ENCODE measurements at regions not wholly inside any gene's neighbourhood (a gene's known extent, or its start where the extent isn't known, plus 50 kb on each side); places are given as distances from the start of the nearest gene placed in this dataset.

- H3K4me1 ChIP-seq, result no peaks in the 10 kb centered on the region
- no peak for DNase-seq (ENCODE audit: low spot score in 2 of 2)
- H3K36me3 ChIP-seq, result no peaks in the 10 kb centered on the region
- no peak overlapping the region for H3K4me3 ChIP-seq
- WGBS, 2 donors, result 0% methylated on average over 1 of the region's 1 CpG
- TF ChIP-seq POLR2A (IDR thresholded peaks at IDR 0.05) (no peak), CTCF (IDR thresholded peaks at IDR 0.05) (no peak), EP300 (IDR thresholded peaks at IDR 0.05) (no peak)
- H3K9me3 ChIP-seq, result no peaks in the 10 kb centered on the region
- no peaks in the 10 kb centered on the region for H3K27me3 ChIP-seq
- H3K27ac ChIP-seq, result no peak overlapping the region
Observed at GRCh38 chr5:96509316-96509715, 76.3 kb upstream of the PCSK1 start.

GRCh38 chr5:96509721-96510350, 76.8 kb upstream of the PCSK1 start:
- Histone ChIP-seq H3K4me3 (no peak overlapping the region), H3K4me1 (no peaks in the 10 kb centered on the region), H3K27me3 (no peaks in the 10 kb centered on the region), H3K27ac (no peak overlapping the region), H3K36me3 (no peaks in the 10 kb centered on the region), H3K9me3 (no peaks in the 10 kb centered on the region)
- TF ChIP-seq CTCF (IDR thresholded peaks at IDR 0.05), result no peak
- no peak for TF ChIP-seq POLR2A (IDR thresholded peaks at IDR 0.05)
- peak in 1 of 2 donors; percentile 48 for TF ChIP-seq EP300 (IDR thresholded peaks at IDR 0.05)
- WGBS, 2 donors, result 25 to 28% methylated on average over 5 of the region's 5 CpGs
- DNase-seq (ENCODE audit: low spot score in 2 of 2), result no peak

GRCh38 chr5:96516631-96517071, 83.6 kb upstream of the PCSK1 start:
- TF ChIP-seq EP300 (IDR thresholded peaks at IDR 0.05), result no peak
- TF ChIP-seq CTCF (IDR thresholded peaks at IDR 0.05), result no peak
- TF ChIP-seq POLR2A (IDR thresholded peaks at IDR 0.05), result no peak
- no peak overlapping the region for H3K27ac ChIP-seq
- WGBS, 2 donors, result 66 to 68% methylated on average over 6 of the region's 6 CpGs

GRCh38 chr5:96517295-96517694, 84.2 kb upstream of the PCSK1 start:
- DNase-seq (ENCODE audit: low spot score in 2 of 2), result no peak
- no peaks in the 10 kb centered on the region for H3K9me3 ChIP-seq
- H3K4me3 ChIP-seq, result no peak overlapping the region
- WGBS, 2 donors, result 48 to 49% methylated on average over 4 of the region's 4 CpGs
- H3K36me3 ChIP-seq, result no peaks in the 10 kb centered on the region
- H3K27ac ChIP-seq, result no peak overlapping the region
- TF ChIP-seq EP300 (IDR thresholded peaks at IDR 0.05) (no peak), POLR2A (IDR thresholded peaks at IDR 0.05) (no peak), CTCF (IDR thresholded peaks at IDR 0.05) (no peak)
- H3K4me1 ChIP-seq, result peaks cover 0 to 12% (median 0%) of the 10 kb centered on the region in 4 donors
- no peaks in the 10 kb centered on the region for H3K27me3 ChIP-seq

More at GRCh38 chr5:96516631-96517071, 83.6 kb upstream of the PCSK1 start:
- Histone ChIP-seq H3K4me1 (peaks cover 0 to 12% (median 0%) of the 10 kb centered on the region in 4 donors), H3K4me3 (no peak overlapping the region), H3K27me3 (no peaks in the 10 kb centered on the region), H3K9me3 (no peaks in the 10 kb centered on the region), H3K36me3 (no peaks in the 10 kb centered on the region)
- no peak for DNase-seq (ENCODE audit: low spot score in 2 of 2)

- TF ChIP-seq EP300 (IDR thresholded peaks at IDR 0.05) (no peak), POLR2A (IDR thresholded peaks at IDR 0.05) (no peak), CTCF (IDR thresholded peaks at IDR 0.05) (no peak)
- H3K4me1 ChIP-seq, result peaks cover 0 to 12% (median 0%) of the 10 kb centered on the region in 4 donors
- no peak overlapping the region for H3K4me3 ChIP-seq
- no peaks in the 10 kb centered on the region for H3K36me3 ChIP-seq
- no peaks in the 10 kb centered on the region for H3K9me3 ChIP-seq
- H3K27ac ChIP-seq, result no peak overlapping the region
- no peaks in the 10 kb centered on the region for H3K27me3 ChIP-seq
- DNase-seq (ENCODE audit: low spot score in 2 of 2), result no peak
Observed at GRCh38 chr5:96520345-96520744, 87.3 kb upstream of the PCSK1 start.

Data from tibial nerve (tissue), 4 donors.